Left ventricle myocardium inferior (tissue), 1 donor: ENCODE measurements at regions not wholly inside any gene's neighbourhood (a gene's known extent, or its start where the extent isn't known, plus 50 kb on each side); places are given as distances from the start of the nearest gene placed in this dataset.

Experiments
- DNase-seq: peaks from one replicate; pipeline ENCODE4 v3.0.0-alpha.2; 2020
- H3K27ac ChIP-seq: fragments of 200-600 bp; replicated peaks from 2 replicates; pipeline ENCODE4 v1.8.0; 2021
- H3K27me3 ChIP-seq: fragments of 200-600 bp; 2 replicates; pipeline ENCODE4 v1.8.0; 2021; ENCODE audit warnings: low read depth
- H3K36me3 ChIP-seq: fragments of 200-600 bp; 2 replicates; pipeline ENCODE4 v1.8.0; 2021
- H3K4me1 ChIP-seq: fragments of 200-600 bp; 2 replicates; pipeline ENCODE4 v1.8.0; 2021
- H3K4me3 ChIP-seq: fragments of 200-600 bp; 2 replicates; pipeline ENCODE4 v1.8.0; 2021; ENCODE audit warnings: mild to moderate bottlenecking, moderate library complexity
- H3K9me3 ChIP-seq: fragments of 200-600 bp; replicated peaks from 2 replicates; pipeline ENCODE4 v1.8.0; 2021
- intact Hi-C: fragments of 100-400 bp; cut with micrococcal nuclease; formaldehyde crosslinking; loops from one replicate; pipeline ENCODE4 v1.11.0; 2022
- TF ChIP-seq, protein P1 (sequence below): fragments of 200-600 bp; IDR thresholded peaks from 2 replicates; pipeline ENCODE4 v1.8.0; 2021; ENCODE audit warnings: antibody characterized with exemption, mild to moderate bottlenecking, borderline replicate concordance
- donor health status: DM: no; HTN: yes; CAD: no; lungs with severe emphysema.

DNA sequence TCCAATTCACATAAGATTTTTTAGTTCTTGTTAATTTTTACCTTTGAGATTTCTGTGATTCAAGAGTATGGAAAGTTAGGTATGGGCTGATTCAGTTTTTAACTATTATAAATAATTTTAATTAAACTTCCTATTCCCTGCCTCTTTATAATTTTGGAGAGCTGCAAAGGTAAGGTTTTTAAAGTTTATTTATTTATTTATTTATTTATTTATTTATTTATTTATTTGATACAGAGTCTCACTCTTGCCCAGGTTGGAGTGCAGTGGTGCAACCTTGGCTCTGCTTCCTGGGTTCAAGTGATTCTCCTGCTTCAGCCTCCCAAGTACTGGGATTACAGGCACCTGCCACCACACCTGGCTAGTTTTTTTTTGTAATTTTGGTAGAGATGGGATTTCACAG is 215.5 kb upstream of the FIGN start:
- intact Hi-C loops: no loop called here
- no peaks in the 10 kb centered on the region for H3K9me3 ChIP-seq
- no peaks in the 10 kb centered on the region for H3K27me3 ChIP-seq
- H3K27ac ChIP-seq: no peak overlapping the region
- H3K36me3 ChIP-seq: no peaks in the 10 kb centered on the region
- peaks cover 5% of the 10 kb centered on the region for H3K4me1 ChIP-seq
- TF ChIP-seq, protein P1, sequence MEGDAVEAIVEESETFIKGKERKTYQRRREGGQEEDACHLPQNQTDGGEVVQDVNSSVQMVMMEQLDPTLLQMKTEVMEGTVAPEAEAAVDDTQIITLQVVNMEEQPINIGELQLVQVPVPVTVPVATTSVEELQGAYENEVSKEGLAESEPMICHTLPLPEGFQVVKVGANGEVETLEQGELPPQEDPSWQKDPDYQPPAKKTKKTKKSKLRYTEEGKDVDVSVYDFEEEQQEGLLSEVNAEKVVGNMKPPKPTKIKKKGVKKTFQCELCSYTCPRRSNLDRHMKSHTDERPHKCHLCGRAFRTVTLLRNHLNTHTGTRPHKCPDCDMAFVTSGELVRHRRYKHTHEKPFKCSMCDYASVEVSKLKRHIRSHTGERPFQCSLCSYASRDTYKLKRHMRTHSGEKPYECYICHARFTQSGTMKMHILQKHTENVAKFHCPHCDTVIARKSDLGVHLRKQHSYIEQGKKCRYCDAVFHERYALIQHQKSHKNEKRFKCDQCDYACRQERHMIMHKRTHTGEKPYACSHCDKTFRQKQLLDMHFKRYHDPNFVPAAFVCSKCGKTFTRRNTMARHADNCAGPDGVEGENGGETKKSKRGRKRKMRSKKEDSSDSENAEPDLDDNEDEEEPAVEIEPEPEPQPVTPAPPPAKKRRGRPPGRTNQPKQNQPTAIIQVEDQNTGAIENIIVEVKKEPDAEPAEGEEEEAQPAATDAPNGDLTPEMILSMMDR: no peak
- H3K4me3 ChIP-seq: no peak overlapping the region
- DNase-seq: no peak

DNA sequence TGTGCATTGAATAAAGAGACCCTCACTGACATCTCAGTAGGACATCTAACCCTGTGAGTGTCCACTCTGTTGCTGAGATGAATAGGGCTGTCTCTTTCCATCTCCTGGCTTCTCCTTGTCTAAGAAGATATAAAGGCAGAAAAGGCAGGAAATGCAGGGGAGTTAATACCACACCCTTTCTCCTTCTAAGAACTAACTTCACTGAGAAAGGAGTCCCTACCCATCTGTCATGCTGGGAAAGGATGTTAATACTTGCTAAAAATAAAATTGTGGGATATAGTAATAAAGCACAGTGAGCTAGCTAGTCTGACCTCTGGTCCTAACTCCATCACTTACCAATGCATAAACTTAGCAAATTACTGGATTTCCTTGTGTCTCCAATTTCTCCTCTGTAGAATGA is 213.9 kb upstream of the FIGN start:
- H3K27ac ChIP-seq: no peak overlapping the region
- no peaks in the 10 kb centered on the region for H3K27me3 ChIP-seq
- H3K4me1 ChIP-seq: peaks cover 5% of the 10 kb centered on the region
- no peaks in the 10 kb centered on the region for H3K36me3 ChIP-seq
- intact Hi-C loops: no loop called here
- TF ChIP-seq, protein P1: no peak
- no peaks in the 10 kb centered on the region for H3K9me3 ChIP-seq
- DNase-seq: no peak
- no peak overlapping the region for H3K4me3 ChIP-seq

DNA sequence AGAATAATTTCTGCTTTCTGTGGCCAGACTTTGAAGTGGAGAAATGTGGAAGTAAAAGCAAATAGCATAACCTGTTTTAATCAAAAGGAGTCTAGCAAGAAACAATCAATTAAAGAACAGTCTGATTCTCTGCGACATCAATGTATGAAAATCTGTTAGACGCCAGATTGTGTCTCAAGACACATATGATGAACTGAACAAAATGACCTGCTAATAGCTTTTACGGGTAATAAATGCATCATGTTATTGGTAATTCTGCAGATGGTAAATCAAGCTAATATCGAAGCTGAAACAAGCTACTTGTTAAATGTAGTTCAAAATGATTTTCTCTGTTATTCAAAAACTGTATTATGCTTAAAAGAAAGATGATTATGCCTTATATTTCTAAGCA is 208.5 kb upstream of the FIGN start:
- Histone ChIP-seq H3K27me3 (no peaks in the 10 kb centered on the region), H3K9me3 (no peaks in the 10 kb centered on the region), H3K27ac (no peak overlapping the region), H3K4me1 (no peaks in the 10 kb centered on the region), H3K36me3 (no peaks in the 10 kb centered on the region), H3K4me3 (no peak overlapping the region)
- DNase-seq: no peak
- TF ChIP-seq, protein P1: no peak
- intact Hi-C loops: no loop called here

DNA sequence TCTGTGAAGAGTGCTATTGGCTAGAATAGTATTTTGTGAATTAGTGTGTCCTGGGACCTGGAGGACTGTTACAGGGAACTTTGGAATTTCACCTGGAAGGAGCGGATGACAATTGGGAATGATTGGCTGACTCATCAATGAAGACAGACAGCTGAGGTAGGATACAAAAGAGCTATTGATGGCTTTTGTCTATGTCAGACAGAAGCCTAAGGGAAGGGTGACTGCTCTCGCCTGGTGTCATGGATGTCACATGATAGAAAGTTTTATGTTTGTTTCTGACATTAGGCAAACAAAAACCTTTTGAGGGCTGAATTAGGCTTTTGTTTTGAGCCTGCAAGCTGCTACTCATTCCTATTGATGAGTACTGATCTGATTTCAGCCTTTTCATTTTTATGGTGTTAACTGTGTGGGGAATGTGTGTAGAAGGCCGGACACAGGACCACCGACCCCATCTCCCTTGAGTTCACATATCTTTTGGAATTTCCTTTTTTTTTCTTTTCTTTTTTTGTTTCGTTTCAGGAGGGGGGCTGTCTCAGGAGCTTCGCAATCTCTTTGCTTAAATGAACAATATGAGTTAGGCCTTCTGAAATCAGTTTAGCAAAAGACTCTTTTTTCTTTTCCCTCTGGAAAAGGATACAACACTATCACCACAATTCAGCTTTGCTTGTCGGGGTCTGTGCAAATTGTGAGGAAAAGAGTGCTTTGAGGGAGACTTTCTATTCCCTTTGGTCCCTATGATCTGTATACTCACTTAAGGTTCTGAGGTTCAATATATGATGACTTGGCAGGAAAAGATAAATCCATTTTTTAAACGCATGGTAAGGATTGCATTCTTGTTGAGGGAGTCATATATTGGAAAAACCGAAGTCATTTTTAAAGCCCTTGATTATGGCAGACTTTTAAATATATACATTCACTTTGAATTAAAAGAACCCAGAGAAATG is 207.9 kb upstream of the FIGN start:
- H3K36me3 ChIP-seq: no peaks in the 10 kb centered on the region
- no peaks in the 10 kb centered on the region for H3K27me3 ChIP-seq
- no peak for DNase-seq
- no peak overlapping the region for H3K4me3 ChIP-seq
- TF ChIP-seq, protein P1: no peak
- H3K27ac ChIP-seq: no peak overlapping the region
- intact Hi-C loops: no loop called here
- H3K9me3 ChIP-seq: no peaks in the 10 kb centered on the region
- H3K4me1 ChIP-seq: no peaks in the 10 kb centered on the region

DNA sequence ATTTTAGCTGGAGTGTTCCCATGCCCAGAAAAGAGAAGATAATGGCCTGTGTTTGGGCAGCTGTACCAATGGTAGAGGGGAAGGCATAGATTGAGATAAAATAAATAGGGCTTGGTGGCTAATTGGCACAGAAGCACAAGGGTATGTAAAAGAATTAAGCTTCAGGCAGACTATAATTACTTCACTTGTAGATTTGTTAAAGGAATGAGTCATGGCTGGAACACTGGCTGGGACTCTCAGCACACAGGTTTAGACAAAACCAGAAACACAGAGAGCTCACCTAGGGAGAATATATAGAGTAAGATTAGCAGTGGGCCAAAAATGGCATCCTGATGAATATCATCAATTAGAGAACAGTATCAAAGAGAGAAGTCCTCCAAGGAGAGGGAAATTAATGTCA is 198.3 kb upstream of the FIGN start:
- no peak overlapping the region for H3K4me3 ChIP-seq
- intact Hi-C loops: no loop called here
- no peak overlapping the region for H3K27ac ChIP-seq
- no peak for DNase-seq
- no peaks in the 10 kb centered on the region for H3K4me1 ChIP-seq
- no peaks in the 10 kb centered on the region for H3K9me3 ChIP-seq
- no peaks in the 10 kb centered on the region for H3K36me3 ChIP-seq
- TF ChIP-seq, protein P1: no peak
- H3K27me3 ChIP-seq: no peaks in the 10 kb centered on the region
